HG03460 (cell line): ENCODE measurements at regions not wholly inside any gene's neighbourhood (a gene's known extent, or its start where the extent isn't known, plus 50 kb on each side); places are given as distances from the start of the nearest gene placed in this dataset.

ENCODE experiments used
- ATAC-seq: cut with Tn5 transposase; IDR thresholded peaks from one replicate; pipeline ENCODE4 v1.9.1; 2021; ENCODE audit not compliant: unreplicated experiment

DNA sequence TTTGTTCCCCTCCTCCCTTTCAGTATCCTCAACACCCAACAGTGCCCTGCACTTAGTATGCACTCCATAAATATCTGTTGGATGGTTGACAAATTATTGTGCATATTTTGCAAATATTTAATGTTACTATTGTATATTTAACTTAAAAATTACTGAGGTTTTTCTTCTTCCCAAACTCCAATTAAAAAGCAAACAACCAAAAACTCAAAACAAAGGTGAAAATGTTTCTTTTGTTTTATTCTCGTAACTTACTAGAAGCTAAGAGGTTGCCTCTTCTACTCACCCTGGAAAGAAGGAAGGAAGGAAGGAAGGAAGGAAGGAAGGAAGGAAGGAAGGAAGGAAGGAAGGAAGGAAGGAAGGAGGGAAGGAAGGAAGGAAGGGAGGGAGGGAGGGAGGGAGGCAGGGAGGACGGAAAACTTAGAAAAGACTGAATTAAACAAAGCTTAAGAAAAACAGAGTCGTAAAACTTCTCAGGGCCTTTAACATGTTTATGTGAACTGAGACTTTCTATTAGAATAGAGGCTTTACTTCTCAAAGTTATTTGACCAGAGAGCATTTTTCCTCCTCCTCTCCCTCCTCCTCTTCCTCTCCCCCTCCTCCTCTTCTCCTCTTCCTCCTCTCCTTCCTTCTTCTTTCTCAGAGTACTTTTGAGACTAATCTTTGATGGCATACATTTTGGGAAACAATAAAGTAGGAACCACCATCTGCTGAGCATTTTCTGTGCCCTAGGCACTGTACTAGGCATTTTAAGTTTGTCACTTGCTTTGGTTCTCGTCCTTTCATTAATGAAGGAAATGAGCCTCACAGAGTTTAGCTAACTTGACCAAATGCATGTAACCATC is 396.6 kb upstream of the WWC1 start:
- no peak for ATAC-seq

DNA sequence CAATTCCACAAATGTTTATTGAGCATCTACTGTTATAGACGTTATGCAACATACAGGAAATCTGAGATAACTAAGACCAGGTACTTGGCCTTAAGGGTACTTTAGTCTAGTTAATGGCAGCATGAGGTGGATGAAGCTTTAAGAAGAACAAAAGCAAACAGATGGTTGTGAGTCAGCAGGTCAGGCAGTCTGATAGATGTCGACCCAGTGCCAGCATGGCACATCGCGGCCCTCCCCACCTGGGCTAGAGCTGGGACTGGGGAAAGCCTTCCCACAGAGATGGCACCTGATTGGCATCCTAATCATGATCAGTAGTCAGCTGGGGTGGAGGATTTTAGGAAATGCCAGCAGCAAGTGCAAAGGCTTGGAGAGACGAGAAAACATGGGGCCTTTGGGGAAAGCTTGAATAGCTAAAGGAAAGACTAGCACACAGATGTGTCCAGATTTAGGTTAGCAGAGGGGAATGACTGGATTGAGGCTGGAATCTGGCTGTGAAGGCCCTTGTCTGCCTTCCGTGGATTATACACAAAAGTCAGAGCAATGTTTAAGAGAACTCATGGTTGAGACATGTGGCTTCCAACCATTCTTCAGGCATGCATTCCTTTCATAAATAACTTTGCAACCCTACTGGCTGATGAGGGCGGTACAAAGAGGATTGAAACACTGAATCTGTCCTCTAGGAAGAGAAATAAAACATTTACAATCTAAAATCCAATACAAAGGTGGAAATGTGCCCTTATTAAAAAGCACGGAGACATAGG is 395.4 kb upstream of the WWC1 start:
- ATAC-seq = no peak

DNA sequence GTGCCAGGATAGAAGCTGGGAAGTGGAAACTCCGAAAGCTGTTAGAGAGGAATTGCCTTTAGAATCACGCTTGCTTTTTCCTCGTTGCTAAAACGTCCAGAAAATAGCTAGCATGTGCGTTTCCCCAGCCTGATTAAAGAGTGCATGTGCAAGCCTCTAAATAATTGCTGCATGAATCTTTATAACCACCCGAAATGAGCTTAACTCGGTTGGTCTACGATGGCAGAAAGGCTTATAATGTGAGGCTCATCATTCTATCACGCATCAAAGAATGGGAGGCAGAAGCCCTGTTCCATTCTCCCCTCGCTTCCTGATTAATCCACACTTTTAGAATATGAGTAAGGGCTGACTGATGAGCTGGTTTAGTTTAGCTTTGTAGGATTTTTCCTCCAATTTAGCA is 394.6 kb upstream of the WWC1 start:
- ATAC-seq = no peak

DNA sequence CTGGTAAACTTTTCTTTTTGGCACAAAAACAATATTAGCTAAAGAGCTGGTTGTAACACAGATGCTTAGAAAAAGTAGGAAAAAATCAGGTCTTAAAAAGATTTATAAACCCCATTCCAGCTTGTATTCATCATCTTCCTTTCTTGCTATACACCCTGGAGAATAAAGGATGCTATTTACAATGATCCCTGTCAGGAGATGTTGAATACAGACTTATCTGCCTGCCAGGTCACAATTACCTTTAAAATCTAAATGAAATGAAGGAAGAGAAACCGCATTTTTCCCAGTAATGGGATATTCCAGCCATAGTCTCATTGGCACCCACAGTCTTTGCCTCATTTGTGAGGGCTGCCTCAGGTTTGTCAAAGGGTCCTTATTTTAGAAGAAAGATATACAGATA is 394.1 kb upstream of the WWC1 start:
- ATAC-seq = no peak

DNA sequence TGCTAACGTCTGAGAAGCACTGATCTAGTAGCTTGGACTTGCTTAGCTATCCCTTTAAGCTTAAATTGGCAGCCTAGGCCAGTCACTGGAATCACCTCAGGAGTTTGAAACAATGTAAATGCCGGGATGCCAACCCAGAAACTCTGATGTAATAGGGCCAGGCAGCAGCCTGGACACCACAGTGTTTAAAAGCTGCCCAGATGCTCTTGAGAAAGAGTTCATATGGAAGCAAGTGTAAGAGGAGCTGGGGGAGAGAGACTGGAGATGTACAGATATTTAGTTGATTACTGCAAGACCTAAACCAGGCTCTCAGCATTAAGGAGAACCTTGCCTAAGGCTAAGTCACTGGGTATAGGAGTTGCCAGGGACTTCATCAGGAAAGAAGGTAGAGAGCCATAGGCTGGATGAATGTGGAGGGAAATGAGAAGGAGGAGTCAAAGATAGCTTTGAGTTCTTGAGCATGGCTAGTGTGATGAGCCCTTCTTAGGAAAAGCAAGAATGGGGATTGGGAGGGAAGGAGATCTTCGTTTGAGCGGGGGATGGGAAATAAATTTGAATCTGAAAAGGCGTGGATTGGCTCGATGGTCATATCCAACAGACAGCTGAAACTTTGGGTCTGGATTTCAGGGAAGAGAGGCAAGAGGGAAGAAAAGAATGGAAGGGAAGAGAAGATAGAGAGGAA is 392.9 kb upstream of the WWC1 start:
- no peak for ATAC-seq

DNA sequence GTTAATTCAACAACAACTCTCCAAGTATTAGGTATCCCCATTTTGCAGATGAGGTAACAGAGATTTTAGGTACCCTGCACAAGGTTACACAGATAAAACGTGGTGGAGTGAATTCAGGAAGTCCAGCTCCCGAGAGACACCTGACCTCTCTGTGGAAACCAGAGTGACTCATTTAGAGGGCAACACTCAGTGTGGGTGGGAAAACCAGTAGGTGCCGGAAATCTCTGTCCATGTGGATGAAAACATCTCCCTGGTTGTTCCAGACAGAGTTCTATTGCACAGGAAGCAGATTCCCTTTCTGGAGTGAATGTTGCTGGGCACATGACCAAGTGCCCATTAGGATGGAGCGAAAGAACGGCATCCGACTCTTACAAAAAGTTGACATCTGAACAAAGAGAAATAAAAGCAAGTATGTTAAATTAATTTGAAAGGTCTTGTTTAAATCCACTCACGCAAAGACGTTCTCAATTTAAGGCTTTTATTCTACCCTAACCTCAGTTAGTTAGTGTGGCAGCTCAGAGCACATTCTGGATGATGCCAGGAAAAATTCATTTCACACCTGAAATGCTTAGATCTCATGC is 391.9 kb upstream of the WWC1 start:
- ATAC-seq = no peak

DNA sequence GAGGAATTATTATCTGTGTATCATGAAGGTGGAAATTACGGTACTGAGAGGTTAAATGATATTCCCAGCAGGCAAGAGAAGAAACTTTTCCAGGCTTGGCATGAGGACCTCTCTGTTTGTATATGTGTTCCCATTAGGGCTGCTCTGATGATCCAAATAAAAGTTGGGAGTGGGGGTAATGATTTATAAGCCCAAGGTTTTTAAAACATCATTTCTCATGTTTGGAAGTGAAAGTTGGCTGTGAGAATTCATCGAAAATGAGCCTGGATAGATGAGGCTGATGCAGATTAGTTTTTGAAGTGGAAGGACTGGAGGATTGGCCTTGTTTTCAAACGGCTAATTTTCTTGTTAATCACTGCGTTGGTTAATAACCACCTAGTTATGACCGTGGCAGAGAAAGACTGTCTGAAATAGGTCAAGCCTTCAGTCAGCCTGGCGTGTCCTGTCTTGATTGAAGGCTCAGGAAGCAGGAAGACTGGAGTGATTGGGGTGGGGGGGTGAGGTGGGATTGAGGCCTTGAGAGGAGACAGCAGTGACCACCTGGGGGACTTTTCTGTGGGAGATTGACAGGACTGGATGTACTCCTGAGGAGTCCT is 391.0 kb upstream of the WWC1 start:
- ATAC-seq = no peak

DNA sequence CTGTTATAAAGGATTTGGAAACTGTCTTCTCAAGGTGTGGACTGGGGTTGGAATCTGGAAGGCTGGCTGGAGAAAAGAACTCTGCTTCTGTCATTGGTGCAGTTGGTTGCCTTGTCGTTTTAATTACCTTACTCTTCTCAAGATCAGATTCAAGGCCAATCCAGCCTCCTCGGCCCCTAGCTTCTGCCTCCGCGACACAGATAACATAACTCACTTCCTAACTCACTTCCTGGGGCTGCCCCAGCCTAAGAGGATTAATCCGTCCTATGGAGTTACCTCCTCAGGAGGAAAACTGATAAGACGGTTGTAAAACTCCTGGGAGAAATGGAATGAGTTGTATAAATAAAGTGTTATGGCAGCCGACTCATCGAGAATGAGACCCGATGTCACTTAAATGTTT is 389.1 kb upstream of the WWC1 start:
- ATAC-seq = no peak

DNA sequence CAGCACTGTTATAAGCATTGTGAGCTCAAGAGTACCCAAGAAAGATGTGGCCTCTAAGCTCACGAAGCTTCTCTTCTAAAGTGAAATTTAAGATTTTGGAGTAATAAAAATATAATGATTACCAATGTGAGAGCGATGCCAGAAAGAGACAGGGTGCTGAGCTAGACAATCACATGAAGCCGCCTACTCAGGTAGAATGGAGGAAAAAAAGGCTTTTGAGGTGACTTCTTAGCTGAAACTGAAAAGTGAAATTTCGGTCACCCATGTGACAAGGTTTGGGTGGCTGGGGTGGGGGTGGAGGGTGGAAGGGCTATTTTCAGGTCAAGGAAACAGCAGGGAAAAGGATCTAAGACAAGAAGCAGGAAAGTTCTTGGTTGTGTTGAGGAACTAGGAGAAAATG is 388.2 kb upstream of the WWC1 start:
- ATAC-seq = no peak

DNA sequence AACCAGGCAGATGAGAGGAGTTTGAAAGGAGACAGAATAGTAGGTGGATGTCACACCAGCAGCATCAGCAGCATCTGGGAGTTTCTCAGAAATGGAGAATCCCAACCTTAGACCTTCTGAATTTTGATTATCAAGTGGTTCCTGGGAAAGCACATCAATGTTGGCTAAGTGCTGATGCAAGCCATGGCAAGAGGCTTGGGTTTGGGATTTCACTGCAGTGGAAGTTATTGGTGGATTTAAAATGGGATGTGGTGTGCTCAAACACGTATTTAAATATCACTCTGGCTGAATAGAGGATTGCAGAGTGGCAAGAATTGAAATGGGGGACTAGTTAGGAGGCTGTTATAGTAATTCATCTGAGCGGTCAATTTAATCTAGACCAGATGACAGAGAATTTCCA is 387.8 kb upstream of the WWC1 start:
- no peak for ATAC-seq

DNA sequence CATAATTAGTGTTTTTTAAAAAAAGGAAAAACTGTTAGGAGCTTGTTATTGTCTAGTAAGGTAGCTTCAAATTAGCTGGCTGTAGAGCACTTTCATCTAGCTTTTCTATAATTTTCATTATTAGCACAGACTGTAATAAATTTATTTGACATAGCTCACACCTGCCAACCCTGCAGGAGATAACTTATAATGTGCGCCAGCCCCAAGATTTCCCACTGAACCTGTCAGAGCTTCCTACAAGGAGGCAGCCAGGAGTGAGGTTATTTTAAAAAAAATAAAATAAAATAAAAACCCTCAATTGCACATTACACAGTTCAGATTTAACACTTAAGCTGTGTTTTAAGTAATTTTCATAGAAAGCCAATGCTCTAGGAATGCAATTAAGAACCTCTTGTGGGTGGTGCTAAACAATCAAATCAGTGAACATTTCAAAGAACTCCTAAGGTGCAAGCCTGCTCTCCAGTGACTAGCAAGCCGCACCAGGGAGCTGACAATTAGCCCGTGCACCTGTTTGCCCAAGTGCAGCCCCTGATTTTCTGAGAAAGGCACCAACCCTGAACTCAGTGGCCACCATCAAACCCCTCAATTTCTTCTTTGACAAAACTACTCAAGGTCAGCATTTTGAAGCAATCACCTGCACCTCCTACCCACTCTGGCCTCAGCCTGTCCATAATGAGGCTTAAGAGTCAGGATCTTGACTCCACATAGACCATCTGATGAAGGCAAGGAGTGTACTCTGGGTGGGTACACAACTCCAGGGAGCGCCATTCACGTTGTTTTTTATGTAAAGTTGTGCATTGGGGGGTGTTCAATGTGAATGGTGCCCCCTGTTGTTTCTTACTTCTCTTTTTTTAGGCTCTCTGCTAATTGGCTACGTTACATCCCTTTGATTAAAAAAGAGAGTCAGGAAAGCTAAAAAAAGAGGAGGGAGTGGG is 385.3 kb upstream of the WWC1 start:
- no peak for ATAC-seq

DNA sequence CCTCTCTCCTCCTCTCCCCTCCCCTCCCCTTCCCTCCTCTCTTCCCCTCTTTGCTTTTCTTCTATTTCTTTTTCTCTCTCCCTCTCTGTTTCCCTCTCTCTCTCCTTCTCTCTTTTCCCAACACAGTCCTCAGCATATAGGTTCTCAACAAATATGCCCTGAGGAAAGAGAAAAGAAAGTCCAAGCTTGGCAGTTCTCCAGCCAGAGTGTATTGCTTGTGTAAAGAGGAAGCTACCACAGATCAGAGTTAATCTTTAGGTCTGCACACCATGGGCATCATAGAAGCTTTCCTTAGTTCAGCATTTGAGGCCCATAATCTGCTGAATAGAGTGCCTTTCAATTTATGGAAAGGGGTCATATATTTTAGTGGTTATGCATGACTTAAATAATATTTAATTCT is 382.8 kb upstream of the WWC1 start:
- ATAC-seq = no peak

DNA sequence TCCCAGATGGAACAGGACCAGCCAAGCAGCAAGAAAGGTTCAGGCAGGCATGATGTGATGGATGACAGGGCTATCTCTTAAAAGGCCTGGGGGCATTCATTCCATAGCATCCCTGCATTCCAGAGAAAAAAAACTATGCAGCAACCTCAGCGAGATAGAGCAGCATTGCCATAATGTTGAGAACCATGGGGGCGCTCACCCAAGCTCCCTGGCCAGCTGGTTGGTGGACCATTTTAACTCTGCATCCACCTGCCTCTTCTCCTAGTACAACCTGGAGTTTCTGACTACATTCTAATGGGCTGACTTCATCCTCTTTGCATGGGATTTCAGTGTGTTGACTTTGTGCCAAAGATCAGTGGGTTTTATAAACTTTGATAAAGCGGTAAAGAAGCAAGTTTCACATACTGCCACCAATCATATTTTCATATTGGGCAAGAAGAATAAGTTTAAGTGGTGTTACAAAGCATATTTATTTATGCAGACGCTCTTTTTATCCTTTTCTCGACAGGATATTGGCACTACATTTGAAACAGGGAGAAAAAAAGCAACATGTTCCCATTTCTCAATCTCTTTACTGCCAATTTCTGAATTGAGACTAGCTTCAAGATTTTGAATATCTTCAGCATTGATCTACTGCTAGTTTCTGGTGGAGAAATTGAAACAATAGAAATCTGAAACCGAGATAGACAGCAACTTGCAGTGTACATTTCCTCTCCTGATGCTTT is 378.3 kb upstream of the WWC1 start:
- ATAC-seq = no peak

DNA sequence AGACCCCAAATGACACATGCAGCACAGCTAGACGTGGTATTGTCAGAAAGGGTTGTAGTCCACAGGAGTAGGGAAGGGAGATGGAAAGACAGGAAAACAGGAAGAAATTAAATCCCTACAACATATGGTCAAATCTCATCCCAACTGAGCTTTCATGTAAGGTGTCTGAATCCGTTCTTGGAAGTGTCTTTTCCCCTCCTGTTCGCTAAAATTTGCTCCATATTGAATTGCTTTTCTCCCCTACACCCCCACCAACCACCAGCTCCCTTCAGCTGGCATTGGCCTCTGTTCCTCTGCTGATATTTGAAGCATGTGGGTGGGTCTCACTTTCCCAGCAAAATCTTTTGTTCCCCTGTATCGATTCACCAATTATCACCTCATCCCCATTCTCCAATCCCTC is 376.2 kb upstream of the WWC1 start:
- ATAC-seq = no peak

DNA sequence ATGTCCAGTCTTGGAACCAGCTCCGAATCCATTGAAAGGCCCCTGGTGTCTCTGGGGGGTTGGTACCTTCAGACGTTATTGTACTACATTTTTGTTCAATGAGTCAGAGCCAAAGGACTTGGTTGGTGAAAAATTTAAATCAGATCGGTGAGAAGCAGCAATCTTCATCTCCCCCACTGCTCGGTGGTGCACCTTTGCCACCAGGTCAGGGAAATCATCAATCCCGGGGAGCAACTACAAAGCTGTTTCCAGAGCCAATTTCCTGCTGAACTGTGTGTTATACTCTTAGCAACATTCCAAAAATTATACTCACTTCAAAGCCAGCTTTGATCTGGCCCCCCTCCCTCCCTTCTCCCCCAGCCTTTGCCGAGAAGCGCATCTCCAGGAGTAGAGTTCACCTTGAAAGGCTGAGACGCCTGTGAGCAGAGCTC is 375.2 kb upstream of the WWC1 start:
- ATAC-seq = no peak

DNA sequence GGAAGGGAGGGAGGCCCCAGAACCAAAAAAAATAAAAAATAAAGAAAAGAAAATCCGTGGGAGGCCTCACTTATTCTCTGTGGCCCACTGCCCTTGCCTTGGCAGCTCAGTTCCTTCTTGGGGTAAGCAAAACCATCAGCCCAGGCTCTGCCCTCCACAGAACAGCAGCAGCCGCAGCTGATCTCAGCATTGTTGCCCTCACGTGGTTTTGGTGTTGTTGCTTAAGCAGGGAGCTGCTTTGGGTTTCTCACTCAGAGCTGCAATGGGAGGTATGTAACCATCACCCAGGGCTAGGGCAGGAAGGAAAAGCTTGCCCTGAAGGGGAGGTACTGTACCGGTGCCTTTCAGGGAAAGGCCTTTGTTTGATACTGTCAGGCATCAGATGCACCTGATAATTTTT is 374.7 kb upstream of the WWC1 start:
- no peak for ATAC-seq

DNA sequence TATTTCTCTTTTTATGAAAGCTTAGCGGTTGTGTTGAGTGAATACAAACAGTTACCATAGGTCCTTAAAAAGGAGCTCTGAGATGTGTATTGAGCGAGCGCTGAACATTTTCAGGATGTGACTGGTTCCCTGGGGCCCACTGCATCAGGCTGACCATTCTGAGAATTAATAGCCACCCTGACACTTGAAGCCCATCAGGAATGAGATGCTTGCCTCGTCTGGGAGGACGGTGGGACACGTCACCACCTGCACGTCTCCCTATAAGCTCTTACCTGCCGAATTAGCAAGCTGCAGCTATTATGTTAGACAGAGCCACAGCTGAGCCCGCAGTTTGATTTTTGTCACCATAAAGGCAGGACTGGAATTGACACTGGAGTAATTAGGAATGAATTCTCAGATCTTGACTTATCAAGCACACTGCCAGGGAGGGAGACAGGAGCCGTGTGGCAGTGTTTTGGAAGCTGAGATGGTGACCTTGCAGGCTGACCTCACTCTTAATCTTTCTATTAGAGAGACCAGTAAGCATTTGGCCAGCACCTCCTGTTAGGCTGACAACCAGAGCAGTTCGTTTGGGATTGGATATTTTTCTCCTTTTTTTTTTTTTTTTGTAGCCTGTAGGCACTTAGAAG is 373.1 kb upstream of the WWC1 start:
- ATAC-seq = no peak

DNA sequence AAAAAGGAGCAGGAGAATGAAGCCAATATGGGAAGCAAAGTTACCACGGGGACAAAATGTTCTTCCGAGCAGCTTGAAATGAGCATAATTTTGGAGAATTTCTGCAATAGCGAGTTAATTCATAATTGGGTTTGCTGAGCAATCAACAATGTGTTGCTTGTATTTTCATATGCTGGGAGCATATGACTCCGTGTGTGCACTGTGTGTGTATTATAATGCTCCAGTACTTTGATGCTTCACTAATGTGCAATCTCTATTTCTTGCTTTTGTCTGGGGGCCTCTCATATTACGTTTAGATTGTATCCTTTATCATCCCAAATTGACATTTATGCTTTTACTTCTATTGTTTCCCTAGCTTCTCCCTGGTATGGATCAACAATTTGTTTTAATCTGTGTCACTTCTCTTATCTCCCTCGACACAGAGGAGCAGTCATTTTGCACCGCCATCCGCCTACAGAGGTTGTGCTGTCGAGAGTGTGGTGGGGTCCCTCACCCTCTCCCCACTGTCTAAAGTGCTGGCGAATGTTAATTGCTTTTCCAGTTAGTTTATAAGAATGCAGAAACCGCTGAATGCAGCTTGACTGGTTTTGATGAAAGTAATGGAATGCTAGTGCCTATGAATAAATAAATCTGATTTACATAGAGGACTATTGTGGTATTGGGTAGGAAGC is 372.5 kb upstream of the WWC1 start:
- ATAC-seq = no peak
